ENCODE measurements at regions not wholly inside any gene's neighbourhood (a gene's known extent, or its start where the extent isn't known, plus 50 kb on each side); places are given as distances from the start of the nearest gene placed in this dataset.

GRCh38 chr3:38964204-38964603, 87.5 kb downstream of the SCN11A start:
- H3K27me3 ChIP-seq (ENCODE audit: control insufficient read depth in 4 of 4, insufficient read depth in 4 of 4, low read length in 3 of 4) = no peaks in the 10 kb centered on the region
- no peak overlapping the region for H3K4me3 ChIP-seq (ENCODE audit: low read depth in 1 of 3, low read length in 3 of 3)
- no peak for DNase-seq (ENCODE audit: low spot score)
- no peaks in the 10 kb centered on the region for H3K9me3 ChIP-seq (ENCODE audit: control insufficient read depth in 4 of 4, low read length in 3 of 4)
- WGBS = 89% methylated on average over 5 of the region's 5 CpGs
- no peaks in the 10 kb centered on the region for H3K36me3 ChIP-seq (ENCODE audit: control insufficient read depth in 4 of 4, insufficient read depth in 3 of 4, low read depth in 1 of 4, low read length in 3 of 4)
- no peak overlapping the region for H3K9ac ChIP-seq (ENCODE audit: low read depth in 1 of 2, low read length in 2 of 2)
- H3K4me1 ChIP-seq (ENCODE audit: control insufficient read depth in 4 of 4, insufficient read depth in 4 of 4, low read length in 3 of 4) = no peaks in the 10 kb centered on the region
- no peak for TF ChIP-seq REST (IDR thresholded peaks at IDR 0.05)
- TF ChIP-seq MAX (IDR thresholded peaks at IDR 0.05) = no peak
- TF ChIP-seq HNF4G (IDR thresholded peaks at IDR 0.05) = no peak
- TF ChIP-seq GABPA (IDR thresholded peaks at IDR 0.05 in 1 of 2, conservative IDR thresholded peaks at IDR 0.05 in 1 of 2) = no peak
- TF ChIP-seq ZBTB33 (IDR thresholded peaks at IDR 0.05) = no peak
- no peak for TF ChIP-seq CTCF (IDR thresholded peaks at IDR 0.05; ENCODE audit: low read depth, low read length, missing input control)
- no peak for TF ChIP-seq JUND (IDR thresholded peaks at IDR 0.05)
- no peak for TF ChIP-seq FOXA2 (IDR thresholded peaks at IDR 0.05)
- TF ChIP-seq FOXA1 (IDR thresholded peaks at IDR 0.05) = no peak
- no peak for TF ChIP-seq EGR1 (IDR thresholded peaks at IDR 0.05; ENCODE audit: low read depth in 2 of 2)
- TF ChIP-seq ATF3 (IDR thresholded peaks at IDR 0.05) = no peak
- TF ChIP-seq NR2F2 (IDR thresholded peaks at IDR 0.05) = no peak
- TF ChIP-seq RXRA (IDR thresholded peaks at IDR 0.05) = no peak
- TF ChIP-seq RAD21 (IDR thresholded peaks at IDR 0.05) = no peak
- TF ChIP-seq SP1 (IDR thresholded peaks at IDR 0.05) = no peak
- TF ChIP-seq HNF4A (conservative IDR thresholded peaks at IDR 0.05) = no peak
- TF ChIP-seq YY1 (IDR thresholded peaks at IDR 0.05) = no peak
- no peak for TF ChIP-seq TAF1 (conservative IDR thresholded peaks at IDR 0.05)
- no peak overlapping the region for H3K27ac ChIP-seq (ENCODE audit: low read depth in 1 of 2, low read length in 2 of 2)
